Liver (tissue), 8 donors: ENCODE measurements at regions not wholly inside any gene's neighbourhood (a gene's known extent, or its start where the extent isn't known, plus 50 kb on each side); places are given as distances from the start of the nearest gene placed in this dataset.

ENCODE experiments used
- DNase-seq: peaks from one replicate; pipeline ENCODE4 v3.0.0-alpha.2; 2017; ENCODE audit warnings: low spot score
- H3K27ac ChIP-seq, 2 donors: one replicate each; pipeline ENCODE4 v1.7.0; 2013; ENCODE audit warnings: inconsistent platforms in 2 of 2, low read length in 2 of 2, control low read depth in 1 of 2, low read depth in 1 of 2, mild to moderate bottlenecking in 1 of 2
- H3K27me3 ChIP-seq, 4 donors: one replicate each; pipeline versions ENCODE4 v1.6.1 to v1.7.0; 2013; ENCODE audit warnings: low read length in 3 of 4, inconsistent platforms in 1 of 4, mild to moderate bottlenecking in 1 of 4, moderate library complexity in 1 of 4; ENCODE audit not compliant: control insufficient read depth in 4 of 4, insufficient read depth in 4 of 4
- H3K36me3 ChIP-seq, 4 donors: one replicate each; pipeline versions ENCODE4 v1.6.1 to v1.7.0; 2013; ENCODE audit warnings: low read length in 3 of 4, mild to moderate bottlenecking in 3 of 4, low read depth in 1 of 4, moderate library complexity in 1 of 4; ENCODE audit not compliant: control insufficient read depth in 4 of 4, insufficient read depth in 3 of 4
- H3K4me1 ChIP-seq, 4 donors: one replicate each; pipeline versions ENCODE4 v1.6.1 to v1.7.0; 2013; ENCODE audit warnings: low read length in 3 of 4, mild to moderate bottlenecking in 3 of 4, moderate library complexity in 1 of 4; ENCODE audit not compliant: control insufficient read depth in 4 of 4, insufficient read depth in 4 of 4
- H3K4me3 ChIP-seq, 3 donors: one replicate each; pipeline versions ENCODE4 v1.6.1 to v1.7.0; 2013; ENCODE audit warnings: low read length in 3 of 3, control low read depth in 1 of 3, low read depth in 1 of 3, mild to moderate bottlenecking in 1 of 3
- H3K9ac ChIP-seq, 2 donors: one replicate each; pipeline ENCODE4 v1.7.0; 2013; ENCODE audit warnings: low read length in 2 of 2, mild to moderate bottlenecking in 2 of 2, moderate library complexity in 2 of 2, control low read depth in 1 of 2, low read depth in 1 of 2
- H3K9me3 ChIP-seq, 4 donors: one replicate each; pipeline versions ENCODE4 v1.6.1 to v1.7.0; 2013; ENCODE audit warnings: low read length in 3 of 4; ENCODE audit not compliant: control insufficient read depth in 4 of 4
- ATF3 ChIP-seq: IDR thresholded peaks from 2 replicates; pipeline ENCODE4 v1.6.1; 2016; ENCODE audit warnings: antibody characterized with exemption
- CTCF ChIP-seq: fragments of 150-350 bp; IDR thresholded peaks from 2 replicates; pipeline ENCODE4 v1.5.1; 2017; ENCODE audit warnings: improper control_type of control experiment, low read depth, low read length; ENCODE audit not compliant: missing input control
- EGR1 ChIP-seq, 2 donors: IDR thresholded peaks; 2 replicates each; pipeline ENCODE4 v1.6.1; 2016 to 2018; ENCODE audit warnings: antibody characterized with exemption in 2 of 2, low read depth in 2 of 2
- FOXA2 ChIP-seq: IDR thresholded peaks from 2 replicates; pipeline ENCODE4 v1.6.1; 2016; ENCODE audit warnings: antibody characterized with exemption
- GABPA ChIP-seq, 2 donors: IDR thresholded peaks in 1 of 2; conservative IDR thresholded peaks in 1 of 2; 2 replicates each; pipeline ENCODE4 v1.6.1; 2016; ENCODE audit warnings: antibody characterized with exemption in 2 of 2, mild to moderate bottlenecking in 1 of 2, moderate library complexity in 1 of 2
- HNF4A ChIP-seq, 2 donors: conservative IDR thresholded peaks; 2 replicates each; pipeline ENCODE4 v1.6.1; 2016; ENCODE audit warnings: antibody characterized with exemption in 2 of 2, mild to moderate bottlenecking in 2 of 2
- HNF4G ChIP-seq: IDR thresholded peaks from 2 replicates; pipeline ENCODE4 v1.6.1; 2016; ENCODE audit warnings: antibody characterized with exemption
- JUND ChIP-seq, 2 donors: IDR thresholded peaks; 2 replicates each; pipeline ENCODE4 v1.6.1; 2016; ENCODE audit warnings: antibody characterized with exemption in 2 of 2
- NR2F2 ChIP-seq: IDR thresholded peaks from 2 replicates; pipeline ENCODE4 v1.6.1; 2016; ENCODE audit warnings: antibody characterized with exemption
- RAD21 ChIP-seq, 2 donors: IDR thresholded peaks; 2 replicates each; pipeline ENCODE4 v1.6.1; 2016; ENCODE audit warnings: antibody characterized with exemption in 2 of 2, mild to moderate bottlenecking in 2 of 2
- REST ChIP-seq: IDR thresholded peaks from 2 replicates; pipeline ENCODE4 v1.6.1; 2016; ENCODE audit warnings: antibody characterized with exemption, mild to moderate bottlenecking
- RXRA ChIP-seq, 2 donors: IDR thresholded peaks; 2 replicates each; pipeline ENCODE4 v1.6.1; 2017 to 2018; ENCODE audit warnings: antibody characterized with exemption in 2 of 2, mild to moderate bottlenecking in 1 of 2
- SP1 ChIP-seq: IDR thresholded peaks from 2 replicates; pipeline ENCODE4 v1.6.1; 2018; ENCODE audit warnings: antibody characterized with exemption, mild to moderate bottlenecking
- TAF1 ChIP-seq: conservative IDR thresholded peaks from 2 replicates; pipeline ENCODE4 v1.6.1; 2016; ENCODE audit warnings: antibody characterized with exemption, mild to moderate bottlenecking
- YY1 ChIP-seq: IDR thresholded peaks from 2 replicates; pipeline ENCODE4 v1.6.1; 2016; ENCODE audit warnings: antibody characterized with exemption, mild to moderate bottlenecking
- WGBS: extraction: QIAGEN DNeasy Blood & Tissue Kit; methylation state at CpG from one replicate; pipeline ENCODE4 v1.1.7; 2013; 5-methylcytosine and 5-hydroxymethylcytosine counted together
- TF ChIP-seq, protein P1 (sequence below): IDR thresholded peaks from 2 replicates; pipeline ENCODE4 v1.6.1; 2016; ENCODE audit warnings: antibody characterized with exemption
- TF ChIP-seq, protein P2 (sequence below): IDR thresholded peaks from 2 replicates; pipeline ENCODE4 v1.6.1; 2016; ENCODE audit warnings: antibody characterized with exemption
- donor health status: healthy.
- donor health status: healthy.
- donor health status: healthy.
- donor health status: healthy.
- donor health status: healthy.

- TF ChIP-seq JUND (IDR thresholded peaks at IDR 0.05) (no peak), FOXA2 (no peak)
Measured at GRCh38 chr9:90511711-90512110, 130.9 kb downstream of the DIRAS2 start (continued).

GRCh38 chr9:90514877-90515276 is 127.7 kb downstream of the DIRAS2 start:
- WGBS: 82% methylated on average over 3 of the region's 3 CpGs
- Histone ChIP-seq H3K9ac (no peak overlapping the region), H3K9me3 (no peaks in the 10 kb centered on the region), H3K36me3 (no peaks in the 10 kb centered on the region), H3K27me3 (no peaks in the 10 kb centered on the region), H3K4me3 (no peak overlapping the region), H3K4me1 (no peaks in the 10 kb centered on the region), H3K27ac (no peak overlapping the region)
- no peak for TF ChIP-seq TAF1
- no peak for TF ChIP-seq HNF4G
- TF ChIP-seq JUND (IDR thresholded peaks at IDR 0.05): no peak
- TF ChIP-seq, protein P1, sequence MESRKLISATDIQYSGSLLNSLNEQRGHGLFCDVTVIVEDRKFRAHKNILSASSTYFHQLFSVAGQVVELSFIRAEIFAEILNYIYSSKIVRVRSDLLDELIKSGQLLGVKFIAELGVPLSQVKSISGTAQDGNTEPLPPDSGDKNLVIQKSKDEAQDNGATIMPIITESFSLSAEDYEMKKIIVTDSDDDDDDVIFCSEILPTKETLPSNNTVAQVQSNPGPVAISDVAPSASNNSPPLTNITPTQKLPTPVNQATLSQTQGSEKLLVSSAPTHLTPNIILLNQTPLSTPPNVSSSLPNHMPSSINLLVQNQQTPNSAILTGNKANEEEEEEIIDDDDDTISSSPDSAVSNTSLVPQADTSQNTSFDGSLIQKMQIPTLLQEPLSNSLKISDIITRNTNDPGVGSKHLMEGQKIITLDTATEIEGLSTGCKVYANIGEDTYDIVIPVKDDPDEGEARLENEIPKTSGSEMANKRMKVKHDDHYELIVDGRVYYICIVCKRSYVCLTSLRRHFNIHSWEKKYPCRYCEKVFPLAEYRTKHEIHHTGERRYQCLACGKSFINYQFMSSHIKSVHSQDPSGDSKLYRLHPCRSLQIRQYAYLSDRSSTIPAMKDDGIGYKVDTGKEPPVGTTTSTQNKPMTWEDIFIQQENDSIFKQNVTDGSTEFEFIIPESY: no peak
- TF ChIP-seq RAD21 (IDR thresholded peaks at IDR 0.05): no peak
- TF ChIP-seq RXRA (IDR thresholded peaks at IDR 0.05): no peak
- TF ChIP-seq EGR1 (IDR thresholded peaks at IDR 0.05; ENCODE audit: low read depth in 2 of 2): no peak
- TF ChIP-seq REST: no peak
- TF ChIP-seq FOXA2: no peak
- TF ChIP-seq GABPA (IDR thresholded peaks at IDR 0.05 in 1 of 2, conservative IDR thresholded peaks at IDR 0.05 in 1 of 2): no peak
- TF ChIP-seq SP1: no peak
- TF ChIP-seq NR2F2: no peak
- no peak for TF ChIP-seq HNF4A (conservative IDR thresholded peaks at IDR 0.05)
- no peak for TF ChIP-seq CTCF
- TF ChIP-seq, protein P2, sequence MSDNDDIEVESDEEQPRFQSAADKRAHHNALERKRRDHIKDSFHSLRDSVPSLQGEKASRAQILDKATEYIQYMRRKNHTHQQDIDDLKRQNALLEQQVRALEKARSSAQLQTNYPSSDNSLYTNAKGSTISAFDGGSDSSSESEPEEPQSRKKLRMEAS: no peak
- DNase-seq: no peak

GRCh38 chr9:90515510-90515909 is 127.1 kb downstream of the DIRAS2 start:
- WGBS: 72% methylated on average over 5 of the region's 5 CpGs
- Histone ChIP-seq H3K9me3 (no peaks in the 10 kb centered on the region), H3K27me3 (no peaks in the 10 kb centered on the region), H3K36me3 (no peaks in the 10 kb centered on the region), H3K4me3 (no peak overlapping the region), H3K27ac (no peak overlapping the region), H3K4me1 (no peaks in the 10 kb centered on the region), H3K9ac (no peak overlapping the region)
- DNase-seq: no peak
- TF ChIP-seq YY1 (no peak), SP1 (no peak), RAD21 (IDR thresholded peaks at IDR 0.05) (no peak), HNF4A (conservative IDR thresholded peaks at IDR 0.05) (no peak), ATF3 (no peak), GABPA (IDR thresholded peaks at IDR 0.05 in 1 of 2, conservative IDR thresholded peaks at IDR 0.05 in 1 of 2) (no peak), FOXA2 (no peak), RXRA (IDR thresholded peaks at IDR 0.05) (no peak), REST (no peak), HNF4G (no peak), EGR1 (IDR thresholded peaks at IDR 0.05; ENCODE audit: low read depth in 2 of 2) (no peak), TAF1 (no peak)
- TF ChIP-seq, protein P2: no peak
